HG03039 (cell line): ENCODE measurements at regions not wholly inside any gene's neighbourhood (a gene's known extent, or its start where the extent isn't known, plus 50 kb on each side); places are given as distances from the start of the nearest gene placed in this dataset.

Experiments used
- ATAC-seq: cut with Tn5 transposase; IDR thresholded peaks from one replicate; pipeline ENCODE4 v1.9.1; 2021; ENCODE audit warnings: mild to moderate bottlenecking, moderate library complexity; ENCODE audit not compliant: unreplicated experiment

GRCh38 chr7:25545124-25546008 is 317.1 kb upstream of the NPVF start:
- no peak for ATAC-seq

- no peak for ATAC-seq
Observed at GRCh38 chr7:25546306-25546705, 318.0 kb upstream of the NPVF start.

GRCh38 chr7:25549271-25549921 is 321.1 kb upstream of the NPVF start:
- no peak for ATAC-seq

GRCh38 chr7:25550149-25550548 is 321.9 kb upstream of the NPVF start:
- no peak for ATAC-seq

- no peak for ATAC-seq
Observed at GRCh38 chr7:25552998-25553397, 324.7 kb upstream of the NPVF start.

- ATAC-seq, result no peak
Observed at GRCh38 chr7:25553580-25554291, 325.4 kb upstream of the NPVF start.

- ATAC-seq, result no peak
Observed at GRCh38 chr7:25557379-25557917, 329.2 kb upstream of the NPVF start.

- no peak for ATAC-seq
Observed at GRCh38 chr7:25557930-25558329, 329.6 kb upstream of the NPVF start.

- ATAC-seq, result no peak
Observed at GRCh38 chr7:25558605-25559004, 330.3 kb upstream of the NPVF start.

GRCh38 chr7:25559581-25560367 is 331.5 kb upstream of the NPVF start:
- ATAC-seq, result no peak

- no peak for ATAC-seq
Observed at GRCh38 chr7:25562673-25563182, 334.4 kb upstream of the NPVF start.

GRCh38 chr7:25565002-25565401 is 336.7 kb upstream of the NPVF start:
- no peak for ATAC-seq

GRCh38 chr7:25565949-25566348 is 337.7 kb upstream of the NPVF start:
- no peak for ATAC-seq

- no peak for ATAC-seq
Observed at GRCh38 chr7:25567430-25567829, 339.1 kb upstream of the NPVF start.

- ATAC-seq, result no peak
Observed at GRCh38 chr7:25569765-25570164, 341.5 kb upstream of the NPVF start.

- ATAC-seq, result no peak
Observed at GRCh38 chr7:25572423-25572822, 344.1 kb upstream of the NPVF start.

- ATAC-seq, result no peak
Observed at GRCh38 chr7:25574828-25575227, 346.5 kb upstream of the NPVF start.

- ATAC-seq, result no peak
Observed at GRCh38 chr7:25575634-25576033, 347.3 kb upstream of the NPVF start.

- ATAC-seq, result no peak
Observed at GRCh38 chr7:25578991-25579777, 350.9 kb upstream of the NPVF start.

GRCh38 chr7:25579778-25580075 is 351.4 kb upstream of the NPVF start:
- ATAC-seq, result no peak
